Kasumi-1 (cell line): ENCODE measurements at regions not wholly inside any gene's neighbourhood (a gene's known extent, or its start where the extent isn't known, plus 50 kb on each side); places are given as distances from the start of the nearest gene placed in this dataset.
"Not testable (repeated sequence)": the region's sequence is repeated elsewhere in the genome, so short reads cannot be mapped to it uniquely, and the experiment has no call there.

Experiments used
- DNase-seq, 2 experiments: peaks; one replicate each; lab custom pipeline; 2025; lab: John Stamatoyannopoulos, UW

DNA sequence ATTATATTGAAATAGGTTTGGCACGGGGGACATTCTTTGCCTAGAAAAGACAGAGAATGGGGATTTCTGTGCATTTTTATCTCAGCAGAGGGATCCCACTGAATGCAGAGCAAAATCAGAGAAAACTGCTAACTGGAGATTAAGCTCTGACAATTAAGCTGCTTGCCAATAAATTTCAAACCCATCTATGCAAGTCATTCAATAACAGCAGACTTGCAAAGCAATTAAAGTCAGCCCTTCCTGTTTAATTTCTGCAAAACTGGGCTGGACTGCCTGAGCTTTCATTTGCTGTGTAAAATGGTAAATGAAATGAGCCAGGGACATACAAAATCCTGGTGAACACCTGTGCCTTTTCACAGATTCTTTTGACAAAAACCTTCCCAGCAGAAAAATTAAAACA is 1273.9 kb upstream of the CNTN5 start:
- no peak for DNase-seq

- no peak for DNase-seq
These were observed 1269.3 kb upstream of the CNTN5 start for GRCh38 chr11:97751405-97751804.

DNA sequence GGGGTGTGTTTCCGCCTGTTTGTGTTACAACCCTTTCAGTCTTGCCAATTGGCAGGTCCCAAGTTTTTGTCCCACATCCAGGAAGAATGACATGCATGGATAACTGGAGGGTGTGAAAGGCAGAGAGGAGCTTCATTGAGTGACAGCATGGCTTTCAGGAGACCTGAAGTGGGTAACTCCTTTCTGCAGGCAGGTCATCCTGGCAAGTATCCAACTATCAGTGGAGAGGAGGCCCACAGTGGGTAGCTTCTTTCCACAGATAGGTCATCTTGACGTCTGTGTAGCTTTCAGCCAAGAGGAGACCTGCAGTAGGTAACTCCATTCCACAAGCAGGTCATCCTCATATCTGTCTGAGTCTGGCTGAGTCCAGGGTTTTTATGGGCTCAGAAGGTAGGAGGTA is 1268.8 kb upstream of the CNTN5 start:
- DNase-seq: no peak

DNA sequence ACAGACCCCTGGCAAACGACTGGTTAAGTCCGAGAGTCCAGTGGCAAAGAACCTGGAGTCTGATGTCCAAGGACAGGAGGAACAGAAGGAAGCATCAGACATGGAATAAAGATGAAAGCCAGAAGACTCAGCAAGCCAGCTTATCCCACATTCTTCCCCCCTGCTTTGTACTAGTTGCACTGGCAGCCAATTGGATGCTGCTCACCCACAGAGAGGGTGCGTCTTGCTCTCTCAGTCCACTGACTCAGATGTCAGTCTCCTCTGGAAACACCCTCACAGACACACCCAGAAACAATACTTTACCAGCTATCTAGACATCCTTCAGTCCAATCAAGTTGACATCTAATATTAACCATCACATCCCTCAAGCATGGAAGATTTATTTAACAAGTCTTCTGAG is 1265.8 kb upstream of the CNTN5 start:
- no peak for DNase-seq

DNA sequence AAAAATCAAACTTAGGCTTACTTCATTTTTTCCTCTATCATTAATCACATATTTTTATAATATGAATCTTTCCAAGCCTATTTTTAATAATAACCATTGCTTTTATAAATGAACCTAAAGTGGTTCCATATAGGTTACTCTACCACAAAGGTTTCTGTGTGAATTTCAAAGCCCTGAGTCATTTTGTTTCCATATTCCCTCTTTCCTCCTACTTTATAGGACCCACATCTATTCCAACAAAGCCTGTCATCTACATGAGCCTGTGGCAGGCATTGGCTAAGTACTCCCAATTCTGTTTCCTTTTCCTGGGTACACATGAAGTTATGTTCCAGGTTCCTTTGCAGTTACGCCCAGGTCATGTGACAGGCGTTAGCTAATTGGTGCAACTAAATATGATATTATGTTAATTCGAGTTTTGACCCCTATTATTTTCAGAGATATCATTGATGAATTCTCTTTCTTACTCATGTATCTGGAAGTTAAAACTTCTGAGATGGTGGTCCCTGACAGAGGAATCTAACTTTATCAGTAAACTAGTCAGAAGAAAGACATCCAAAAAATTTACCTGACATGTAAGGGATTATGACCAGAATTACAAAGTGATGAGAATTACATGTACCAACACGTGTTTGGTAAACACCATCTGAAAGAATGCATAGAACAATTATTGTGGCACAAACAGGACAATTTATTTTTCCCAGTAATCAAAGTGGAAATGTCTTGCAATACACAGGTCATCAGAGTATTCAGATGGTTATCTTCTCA is 1264.0 kb upstream of the CNTN5 start:
- no peak for DNase-seq

GRCh38 chr11:97761175-97761574 is 1259.6 kb upstream of the CNTN5 start:
- DNase-seq: no peak

DNA sequence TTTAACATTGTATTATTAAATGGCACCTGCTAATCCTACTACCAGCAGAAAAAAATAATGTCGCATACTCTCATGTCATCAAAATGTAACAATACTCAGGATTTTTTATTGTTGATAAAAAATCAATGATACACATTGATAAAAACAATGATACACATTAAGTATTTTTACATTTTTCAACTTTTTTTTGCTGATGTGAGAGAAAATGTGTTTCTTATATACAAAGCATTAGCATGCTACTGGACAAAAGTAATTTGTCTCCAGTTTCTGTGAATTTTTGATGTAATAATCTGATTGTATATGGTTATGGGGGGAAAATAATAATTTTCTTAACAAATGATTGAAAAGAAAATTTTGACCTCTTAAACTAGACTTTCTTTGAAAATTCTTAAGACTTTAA is 1256.6 kb upstream of the CNTN5 start:
- no peak for DNase-seq

GRCh38 chr11:97764605-97765004 is 1256.1 kb upstream of the CNTN5 start:
- no peak for DNase-seq

DNA sequence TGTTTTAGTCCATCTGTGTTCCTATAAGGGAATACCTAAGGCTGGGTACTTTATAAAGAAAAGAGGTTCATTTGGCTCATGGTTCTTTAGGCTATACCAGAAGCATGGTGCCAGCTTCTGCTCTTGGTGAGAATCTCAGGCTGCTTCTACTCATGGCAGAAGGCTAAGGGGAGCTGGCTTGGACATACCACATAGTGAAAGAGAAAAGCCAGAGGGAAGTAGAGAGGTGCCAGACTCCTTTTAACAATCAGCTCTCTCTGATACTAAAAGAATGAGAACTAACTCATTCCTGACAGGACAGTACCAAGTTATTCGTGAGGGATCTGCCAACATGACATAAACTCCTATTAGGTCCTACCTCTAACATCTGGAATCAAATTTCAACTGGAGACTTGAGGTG is 1250.2 kb upstream of the CNTN5 start:
- DNase-seq: no peak

DNA sequence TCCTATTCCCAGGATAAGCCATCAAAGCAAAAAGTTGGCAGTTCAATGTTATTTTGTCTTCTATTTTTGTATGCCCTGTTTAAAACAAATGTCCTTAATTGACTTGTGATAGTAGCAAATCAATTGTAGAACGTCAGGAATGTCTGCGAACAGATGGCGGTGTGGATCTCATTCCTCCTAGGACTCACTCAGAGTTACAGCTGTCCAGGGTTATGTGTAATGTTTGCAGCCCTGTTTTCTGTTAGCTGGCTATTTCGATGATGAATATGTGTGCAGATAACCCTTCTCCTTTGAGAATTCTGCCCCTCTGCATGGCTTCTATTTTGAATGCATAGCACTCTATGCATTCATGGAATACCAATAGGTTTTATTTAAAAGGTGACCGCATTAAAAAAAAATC is 1248.0 kb upstream of the CNTN5 start:
- no peak for DNase-seq

DNA sequence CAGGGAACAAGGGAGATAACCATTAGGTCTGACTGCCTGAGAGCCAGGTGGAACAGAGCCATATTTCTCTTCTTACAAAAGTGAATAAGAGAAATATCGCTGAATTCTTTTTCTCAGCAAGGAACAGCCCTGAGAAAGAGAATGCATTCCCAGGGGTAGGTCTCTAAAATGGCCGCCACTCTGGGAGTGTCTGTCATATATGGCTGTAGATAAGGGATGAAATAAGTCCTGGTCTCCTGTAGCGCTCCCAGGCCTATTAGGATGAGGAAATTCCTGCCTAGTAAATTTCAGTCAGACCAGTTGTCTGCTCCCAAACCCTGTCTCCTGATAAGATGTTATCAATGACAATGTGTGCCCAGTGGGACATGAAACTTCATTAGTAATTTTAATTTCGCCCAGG is 1236.4 kb upstream of the CNTN5 start:
- DNase-seq: not testable (repeated sequence)

GRCh38 chr11:97786961-97787360 is 1233.8 kb upstream of the CNTN5 start:
- DNase-seq: no peak

DNA sequence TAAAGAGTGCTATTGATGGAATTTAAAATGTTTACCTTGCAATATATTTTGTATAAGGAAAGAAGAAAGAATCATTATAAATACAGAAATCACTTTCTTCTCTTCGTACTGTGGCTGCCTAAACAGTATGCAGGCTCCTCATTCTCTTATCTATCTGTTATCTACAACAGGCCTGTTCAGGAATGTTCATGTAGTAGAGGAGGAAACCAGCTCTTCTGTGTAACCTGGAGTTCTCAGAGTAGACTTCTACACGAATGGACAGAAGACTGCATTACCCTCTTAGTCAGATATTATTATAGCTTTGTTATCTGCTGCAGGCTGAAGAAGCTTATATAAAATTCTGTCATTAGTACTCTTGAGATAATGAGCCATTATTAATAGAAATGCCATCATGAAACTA is 1225.9 kb upstream of the CNTN5 start:
- no peak for DNase-seq

GRCh38 chr11:97800891-97801290 is 1219.9 kb upstream of the CNTN5 start:
- DNase-seq: no peak

DNA sequence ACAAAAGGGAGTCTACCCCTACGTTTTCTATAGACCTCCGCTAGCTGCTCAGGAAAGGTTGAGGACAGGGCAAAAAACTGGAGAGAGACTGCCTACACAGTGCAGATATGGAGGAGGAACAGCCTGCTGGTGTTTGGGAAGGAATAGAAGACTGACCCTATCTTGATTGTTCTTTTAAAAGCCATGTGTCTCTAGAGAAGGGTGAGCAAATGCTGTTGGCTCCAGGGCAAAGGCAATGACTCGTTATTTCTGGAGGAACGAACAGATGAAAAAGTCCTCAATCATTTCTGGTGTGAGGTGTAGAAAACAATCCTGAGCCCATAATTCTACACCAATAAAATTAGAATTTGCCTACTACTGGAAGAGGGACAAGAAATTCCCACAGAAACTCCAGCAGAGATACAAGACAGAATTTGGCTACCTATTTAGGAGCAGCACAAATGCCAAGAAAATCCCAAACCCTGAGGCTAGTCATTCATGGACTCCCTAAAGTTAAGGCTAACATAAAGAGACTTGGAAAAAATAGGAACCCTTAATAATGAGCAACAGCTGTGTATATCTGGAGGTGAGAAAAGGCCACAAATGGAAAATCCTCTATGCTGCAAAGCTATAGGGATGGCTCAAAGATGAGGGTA is 1206.3 kb upstream of the CNTN5 start:
- no peak for DNase-seq

- no peak for DNase-seq
These were observed 1205.1 kb upstream of the CNTN5 start for GRCh38 chr11:97815667-97816066.

GRCh38 chr11:97832451-97832850 is 1188.3 kb upstream of the CNTN5 start:
- no peak for DNase-seq

- no peak for DNase-seq
These were observed 1187.3 kb upstream of the CNTN5 start for GRCh38 chr11:97833412-97833811.

DNA sequence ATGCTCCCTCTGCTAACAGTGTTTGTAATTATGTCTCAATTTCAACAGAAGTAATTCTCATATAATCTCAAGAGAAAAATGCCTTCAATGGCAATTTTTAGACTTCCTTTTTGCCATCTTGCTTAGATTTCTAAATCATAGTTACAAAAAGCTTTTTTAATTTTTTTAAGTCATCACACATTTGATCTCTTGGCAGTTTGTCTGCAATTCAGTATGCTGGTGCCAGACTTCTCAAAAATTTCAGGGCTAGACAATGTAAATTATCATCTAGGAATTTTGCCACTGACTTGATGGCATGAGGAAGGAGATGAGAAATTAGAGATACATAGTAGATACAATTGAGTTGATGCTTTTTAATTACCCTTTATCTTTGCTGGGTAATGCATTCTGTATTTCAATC is 1176.7 kb upstream of the CNTN5 start:
- DNase-seq: no peak

DNA sequence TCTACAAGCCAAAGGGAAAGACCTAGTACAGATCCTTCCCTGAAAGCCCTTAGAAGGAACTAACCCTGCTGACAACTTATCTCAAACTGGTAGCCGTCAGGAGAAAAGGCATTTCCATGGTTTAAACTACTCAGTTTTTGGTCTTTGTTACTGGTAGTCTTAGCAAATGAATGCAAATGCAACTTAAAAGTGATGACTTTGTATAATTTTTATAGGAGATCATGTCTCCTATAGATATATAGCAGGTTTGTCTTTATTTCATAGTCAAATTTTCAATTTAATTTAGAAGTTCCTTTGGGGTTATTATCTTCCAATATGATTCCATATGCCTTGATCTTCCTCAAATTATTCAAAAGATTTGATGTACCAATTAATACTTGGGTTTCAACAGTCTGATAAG is 1173.0 kb upstream of the CNTN5 start:
- no peak for DNase-seq

DNA sequence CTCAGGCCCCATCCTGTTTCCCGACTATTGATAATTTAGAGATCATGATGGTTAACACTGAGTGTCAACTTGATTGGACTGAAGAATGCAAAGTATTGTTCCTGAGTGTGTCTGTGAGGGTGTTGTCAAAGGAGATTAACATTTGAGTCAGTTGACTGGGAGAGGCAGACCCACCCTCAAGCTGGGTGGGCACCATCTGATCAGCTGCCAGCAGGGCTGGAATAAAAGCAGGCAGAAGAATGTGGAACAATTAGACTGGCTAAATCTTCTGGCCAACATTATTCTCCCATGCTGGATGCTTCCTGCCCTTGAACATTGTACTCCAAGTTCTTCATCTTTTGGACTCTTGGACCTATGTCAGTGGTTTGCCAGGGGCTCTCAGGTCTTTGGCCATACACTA is 1170.0 kb upstream of the CNTN5 start:
- DNase-seq: no peak

- no peak for DNase-seq
These were observed 1166.4 kb upstream of the CNTN5 start for GRCh38 chr11:97854357-97854756.

GRCh38 chr11:97854877-97855276 is 1165.9 kb upstream of the CNTN5 start:
- no peak for DNase-seq

DNA sequence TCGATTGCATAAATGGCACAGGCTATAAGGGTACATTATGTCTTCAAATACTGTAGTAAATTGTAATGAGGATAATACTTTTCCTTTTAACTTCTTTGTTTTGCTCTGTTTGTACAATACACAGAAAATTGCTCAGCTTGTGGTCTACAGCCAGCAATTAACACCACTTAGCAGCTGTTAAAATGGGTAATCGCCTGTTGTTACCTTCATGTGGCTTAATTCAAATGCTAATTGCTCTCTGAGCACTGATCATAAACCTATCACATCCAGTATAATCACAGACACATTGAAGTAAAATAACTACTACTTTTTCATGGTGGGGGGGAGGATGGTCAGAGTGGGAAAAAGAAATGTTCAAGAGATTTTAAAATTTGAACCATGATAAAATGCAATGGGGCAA is 1164.1 kb upstream of the CNTN5 start:
- DNase-seq: no peak
